Urinary bladder (tissue), 3 donors: ENCODE measurements at regions not wholly inside any gene's neighbourhood (a gene's known extent, or its start where the extent isn't known, plus 50 kb on each side); places are given as distances from the start of the nearest gene placed in this dataset.

Experiments used
- DNase-seq: peaks from one replicate; pipeline ENCODE4 v3.0.0-alpha.2; 2015; ENCODE audit errors: extremely low spot score
- H3K27ac ChIP-seq: one replicate; pipeline ENCODE4 v1.5.1; 2013; ENCODE audit warnings: low read depth, mild to moderate bottlenecking, moderate library complexity
- H3K36me3 ChIP-seq: one replicate; pipeline ENCODE4 v1.6.1; 2013; ENCODE audit warnings: mild to moderate bottlenecking, moderate library complexity; ENCODE audit not compliant: insufficient read depth
- H3K4me1 ChIP-seq: one replicate; pipeline ENCODE4 v1.6.1; 2013; ENCODE audit warnings: mild to moderate bottlenecking, moderate library complexity; ENCODE audit not compliant: insufficient read depth
- H3K4me3 ChIP-seq: one replicate; pipeline ENCODE4 v1.5.1; 2013; ENCODE audit warnings: low read depth, low read length
- WGBS: extraction: QIAGEN DNeasy Blood & Tissue Kit; methylation state at CpG from one replicate; pipeline ENCODE4 v1.1.7; 2013; 5-methylcytosine and 5-hydroxymethylcytosine counted together
- donor health status: healthy with polysubstance abuse.
- donor health status: healthy.

GRCh38 chr3:36206956-36207580, 173.2 kb upstream of the STAC start:
- H3K36me3 ChIP-seq, result no peaks in the 10 kb centered on the region
- 26% methylated on average over 4 of the region's 4 CpGs for WGBS
- no peaks in the 10 kb centered on the region for H3K4me1 ChIP-seq
- H3K27ac ChIP-seq, result no peak overlapping the region
- DNase-seq, result no peak
- H3K4me3 ChIP-seq, result no peak overlapping the region

DNA sequence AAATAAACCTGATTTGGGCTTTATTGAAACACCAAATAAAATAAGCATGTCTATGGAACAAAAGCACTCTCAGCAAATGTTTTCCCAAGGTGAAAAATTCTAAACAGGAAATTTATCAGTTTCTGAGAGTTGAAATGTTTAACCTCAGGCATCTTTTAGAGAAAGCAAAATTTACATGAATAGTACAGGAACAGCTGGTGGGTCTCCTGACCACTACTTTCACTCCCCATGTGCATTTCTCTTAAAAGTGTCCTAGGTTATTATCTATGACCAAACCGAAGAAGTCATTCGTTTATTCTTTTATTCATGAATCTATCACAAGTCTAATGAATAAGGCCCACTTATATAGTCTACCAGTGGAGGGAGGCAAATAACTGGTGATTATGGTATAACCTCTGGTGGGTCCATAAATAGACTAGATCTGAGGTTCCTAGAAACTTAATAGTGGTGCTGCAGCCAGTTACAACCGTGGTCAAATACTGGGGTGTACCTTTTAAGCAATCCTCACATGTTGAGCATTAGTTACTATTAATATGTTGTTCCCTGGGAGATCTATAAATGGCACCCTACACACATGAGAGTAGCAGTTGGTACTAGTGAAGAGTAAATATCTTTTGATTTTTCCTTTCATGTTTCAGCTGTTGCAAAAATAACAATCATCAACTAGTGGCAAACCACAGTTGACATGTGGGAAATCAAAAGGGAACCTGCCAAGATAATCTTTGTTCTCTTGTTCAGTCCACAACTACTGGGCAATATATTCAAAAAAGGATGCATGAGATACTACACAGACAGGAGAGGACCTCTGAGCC, 169.3 kb upstream of the STAC start:
- Histone ChIP-seq H3K4me3 (no peak overlapping the region), H3K4me1 (no peaks in the 10 kb centered on the region), H3K27ac (no peak overlapping the region), H3K36me3 (no peaks in the 10 kb centered on the region)
- WGBS, result 71% methylated on average over 3 of the region's 3 CpGs
- no peak for DNase-seq

- no peak overlapping the region for H3K4me3 ChIP-seq
- DNase-seq, result no peak
- no peaks in the 10 kb centered on the region for H3K36me3 ChIP-seq
- H3K27ac ChIP-seq, result no peak overlapping the region
- H3K4me1 ChIP-seq, result no peaks in the 10 kb centered on the region
Observed at GRCh38 chr3:36211652-36211999, 168.7 kb upstream of the STAC start.

- H3K4me3 ChIP-seq, result no peak overlapping the region
Observed at GRCh38 chr3:36212251-36212650, 168.1 kb upstream of the STAC start.

GRCh38 chr3:36214460-36214859, 165.8 kb upstream of the STAC start:
- no peak for DNase-seq

More at GRCh38 chr3:36212251-36212650, 168.1 kb upstream of the STAC start:
- H3K4me1 ChIP-seq, result no peaks in the 10 kb centered on the region
- H3K27ac ChIP-seq, result no peak overlapping the region
- DNase-seq, result no peak
- no peaks in the 10 kb centered on the region for H3K36me3 ChIP-seq
- WGBS, result 44% methylated on average over 2 of the region's 2 CpGs

GRCh38 chr3:36215241-36215640, 165.1 kb upstream of the STAC start:
- WGBS, result 10% methylated on average over 1 of the region's 1 CpG
- no peak overlapping the region for H3K4me3 ChIP-seq
- H3K4me1 ChIP-seq, result no peaks in the 10 kb centered on the region
- H3K36me3 ChIP-seq, result no peaks in the 10 kb centered on the region
- no peak overlapping the region for H3K27ac ChIP-seq
- no peak for DNase-seq

More at GRCh38 chr3:36214460-36214859, 165.8 kb upstream of the STAC start:
- Histone ChIP-seq H3K4me3 (no peak overlapping the region), H3K4me1 (no peaks in the 10 kb centered on the region), H3K27ac (no peak overlapping the region), H3K36me3 (no peaks in the 10 kb centered on the region)
- WGBS, result 71% methylated on average over 3 of the region's 3 CpGs

DNA sequence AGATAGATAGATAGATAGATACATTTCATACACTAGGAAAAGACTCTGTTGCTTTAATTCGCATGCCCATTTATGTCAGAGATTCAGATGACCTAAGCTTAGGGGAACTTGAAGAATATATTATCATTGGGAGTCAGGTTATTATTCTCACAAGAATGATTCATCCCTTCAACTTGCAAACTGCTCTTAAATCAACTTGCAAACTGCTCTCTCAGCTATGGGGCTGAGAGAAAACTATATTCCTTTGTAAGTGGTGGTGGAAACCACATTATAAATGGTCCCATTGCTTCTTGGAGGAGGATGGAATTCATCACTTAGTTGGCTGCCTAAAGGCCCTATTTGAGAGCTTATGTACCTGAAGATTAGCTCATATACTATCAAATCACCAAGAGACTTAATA, 160.9 kb upstream of the STAC start:
- WGBS, result 98% methylated on average over 1 of the region's 1 CpG

DNA sequence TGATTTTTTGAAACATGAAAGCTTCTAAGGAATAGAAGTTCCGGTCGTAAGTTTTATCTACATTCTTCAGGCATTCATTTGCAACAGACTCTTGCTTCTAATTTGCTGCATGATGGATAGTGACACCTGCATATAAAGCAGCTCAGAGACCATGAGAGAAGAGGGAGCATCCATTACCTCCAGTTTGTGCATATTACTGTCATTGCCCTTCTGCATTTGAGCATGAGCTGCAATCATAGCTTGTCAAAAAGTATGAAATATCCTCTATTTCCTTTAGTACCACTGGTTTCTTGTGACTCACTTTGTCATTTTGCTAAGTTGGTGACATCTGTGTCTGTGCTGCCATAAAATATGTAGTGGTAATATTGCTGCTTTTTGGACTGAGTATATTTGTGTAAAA, 160.1 kb upstream of the STAC start:
- no peak overlapping the region for H3K4me3 ChIP-seq
- DNase-seq, result no peak
- no peaks in the 10 kb centered on the region for H3K36me3 ChIP-seq
- no peak overlapping the region for H3K27ac ChIP-seq
- no peaks in the 10 kb centered on the region for H3K4me1 ChIP-seq
- WGBS, result 89% methylated on average over 2 of the region's 2 CpGs

More for the DNA sequence above, 160.9 kb upstream of the STAC start:
- no peak overlapping the region for H3K27ac ChIP-seq
- no peaks in the 10 kb centered on the region for H3K4me1 ChIP-seq
- DNase-seq, result no peak
- H3K4me3 ChIP-seq, result no peak overlapping the region
- no peaks in the 10 kb centered on the region for H3K36me3 ChIP-seq

GRCh38 chr3:36221975-36222374, 158.3 kb upstream of the STAC start:
- Histone ChIP-seq H3K27ac (no peak overlapping the region), H3K4me1 (no peaks in the 10 kb centered on the region), H3K36me3 (no peaks in the 10 kb centered on the region), H3K4me3 (no peak overlapping the region)
- no peak for DNase-seq

- DNase-seq, result no peak
- no peak overlapping the region for H3K4me3 ChIP-seq
- H3K36me3 ChIP-seq, result no peaks in the 10 kb centered on the region
- WGBS, result 22% methylated on average over 4 of the region's 4 CpGs
- no peak overlapping the region for H3K27ac ChIP-seq
- no peaks in the 10 kb centered on the region for H3K4me1 ChIP-seq
Observed at GRCh38 chr3:36227980-36228379, 152.3 kb upstream of the STAC start.

- DNase-seq, result no peak
- Histone ChIP-seq H3K36me3 (no peaks in the 10 kb centered on the region), H3K4me3 (no peak overlapping the region), H3K27ac (no peak overlapping the region), H3K4me1 (no peaks in the 10 kb centered on the region)
- 91% methylated on average over 1 of the region's 1 CpG for WGBS
Observed at GRCh38 chr3:36229496-36229895, 150.8 kb upstream of the STAC start.

DNA sequence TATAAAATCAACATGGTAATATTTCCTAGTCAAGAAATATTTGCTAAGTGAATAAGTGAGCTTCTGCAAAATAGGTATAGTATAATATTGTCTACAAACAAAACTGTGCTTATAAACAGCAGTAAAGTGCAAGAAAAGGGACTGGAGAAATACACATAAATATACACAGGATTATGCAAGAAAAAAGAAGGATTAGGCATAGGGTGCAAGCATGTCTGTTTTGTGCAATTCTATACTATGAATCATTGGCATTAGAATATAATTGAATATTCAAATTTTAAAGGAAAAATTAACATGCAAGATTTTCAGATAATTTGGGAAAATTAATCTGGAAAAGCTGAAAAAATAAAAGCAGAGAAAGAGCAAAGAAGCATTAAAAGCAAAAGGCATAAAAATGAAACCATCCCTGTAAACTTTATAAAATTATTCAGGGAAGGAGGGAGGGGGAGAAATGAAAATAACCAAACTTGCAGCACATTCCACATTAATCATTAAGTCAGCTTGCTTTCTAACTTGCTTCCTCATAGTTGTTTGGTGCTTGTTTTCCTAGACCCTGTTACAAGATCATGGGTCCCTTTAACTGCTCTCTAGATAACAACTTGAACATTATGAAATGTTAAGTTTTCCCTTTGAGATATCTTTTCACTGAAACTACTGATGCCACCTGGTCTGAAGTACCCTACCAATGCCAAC, 147.4 kb upstream of the STAC start:
- no peak for DNase-seq
- H3K4me1 ChIP-seq, result no peaks in the 10 kb centered on the region

GRCh38 chr3:36244728-36245127, 135.6 kb upstream of the STAC start:
- no peak overlapping the region for H3K27ac ChIP-seq
- no peak overlapping the region for H3K4me3 ChIP-seq
- WGBS, result 84% methylated on average over 1 of the region's 1 CpG
- no peaks in the 10 kb centered on the region for H3K4me1 ChIP-seq
- DNase-seq, result no peak
- H3K36me3 ChIP-seq, result no peaks in the 10 kb centered on the region

More for the DNA sequence above, 147.4 kb upstream of the STAC start:
- Histone ChIP-seq H3K36me3 (no peaks in the 10 kb centered on the region), H3K4me3 (no peak overlapping the region), H3K27ac (no peak overlapping the region)

DNA sequence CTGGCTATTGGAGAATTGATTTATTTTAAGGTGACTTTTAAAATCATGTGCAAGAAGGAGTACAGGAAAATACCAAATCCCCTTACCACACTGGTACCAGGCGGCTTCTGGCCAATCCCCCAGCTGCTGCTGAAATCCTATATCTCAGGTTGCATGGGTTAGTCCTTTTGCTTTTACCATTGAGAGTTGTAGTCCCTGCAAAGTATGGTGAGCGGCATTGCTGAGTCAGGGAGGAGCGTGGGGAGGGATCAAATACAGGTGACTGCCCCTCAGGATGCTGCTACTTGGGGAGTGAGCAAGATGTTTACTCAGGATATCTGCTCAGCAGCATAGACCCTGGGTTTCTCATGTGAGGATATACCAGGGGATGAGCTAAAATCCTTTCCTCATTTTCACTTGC, 131.9 kb upstream of the STAC start:
- Histone ChIP-seq H3K36me3 (no peaks in the 10 kb centered on the region), H3K4me1 (no peaks in the 10 kb centered on the region), H3K27ac (no peak overlapping the region), H3K4me3 (no peak overlapping the region)
- 79% methylated on average over 3 of the region's 3 CpGs for WGBS
- DNase-seq, result no peak
